ENCODE measurements at regions not wholly inside any gene's neighbourhood (a gene's known extent, or its start where the extent isn't known, plus 50 kb on each side); places are given as distances from the start of the nearest gene placed in this dataset.

GRCh38 chr1:201675143-201675542, 136.2 kb downstream of the NAV1 start:
- intact Hi-C loops (cut with DNase I), result no loop called here
- peak overlapping the region in 4 of 10 donors; percentile 38 to 69 (median 44) for H3K27ac ChIP-seq
- no peaks in the 10 kb centered on the region for H3K9me3 ChIP-seq
- H3K36me3 ChIP-seq, result peaks cover 0 to 9% (median 0%) of the 10 kb centered on the region in 9 donors
- H3K4me1 ChIP-seq, result peaks cover 22 to 83% (median 46%) of the 10 kb centered on the region in 9 donors
- TF ChIP-seq CTCF (IDR thresholded peaks at IDR 0.05), result no peak
- DNase-seq (peak; percentile 45 to 66), ATAC-seq (peak in 7 of 8 donors; percentile 65 to 89 (median 77))
- no peak overlapping the region for H3K4me3 ChIP-seq
- no peaks in the 10 kb centered on the region for H3K27me3 ChIP-seq
- WGBS, 2 donors, result 22 to 23% methylated on average over 5 of the region's 5 CpGs

- Histone ChIP-seq H3K27ac (peak overlapping the region in 8 of 10 donors; percentile 5 to 69 (median 44)), H3K27me3 (no peaks in the 10 kb centered on the region), H3K4me1 (peaks cover 22 to 87% (median 46%) of the 10 kb centered on the region in 9 donors), H3K4me3 (no peak overlapping the region), H3K9me3 (no peaks in the 10 kb centered on the region), H3K36me3 (peaks cover 0 to 9% (median 0%) of the 10 kb centered on the region in 9 donors)
- ATAC-seq (peak; percentile 35 to 72 (median 55)), DNase-seq (peak; percentile 32 to 41)
- WGBS, 2 donors, result 24 to 30% methylated on average over 4 of the region's 4 CpGs
- intact Hi-C loops (cut with DNase I), result no loop called here
- TF ChIP-seq CTCF (IDR thresholded peaks at IDR 0.05), result no peak
Observed at GRCh38 chr1:201676197-201676596, 137.3 kb downstream of the NAV1 start.

- peaks cover 22 to 82% (median 46%) of the 10 kb centered on the region in 9 donors for H3K4me1 ChIP-seq
- peaks cover 0 to 9% (median 0%) of the 10 kb centered on the region in 9 donors for H3K36me3 ChIP-seq
- no peak for TF ChIP-seq CTCF (IDR thresholded peaks at IDR 0.05)
- ATAC-seq, result no peak
- intact Hi-C loops (cut with DNase I), result no loop called here
- WGBS, 2 donors, result 94 to 96% methylated on average over 4 of the region's 4 CpGs
- no peak for DNase-seq
- no peaks in the 10 kb centered on the region for H3K27me3 ChIP-seq
- peak overlapping the region in 7 of 10 donors; percentile 5 to 69 (median 40) for H3K27ac ChIP-seq
- no peaks in the 10 kb centered on the region for H3K9me3 ChIP-seq
- no peak overlapping the region for H3K4me3 ChIP-seq
Observed at GRCh38 chr1:201676641-201677040, 137.7 kb downstream of the NAV1 start.

- Histone ChIP-seq H3K36me3 (peaks cover 0 to 9% (median 0%) of the 10 kb centered on the region in 9 donors), H3K27ac (no peak overlapping the region), H3K4me3 (no peak overlapping the region), H3K9me3 (no peaks in the 10 kb centered on the region), H3K27me3 (no peaks in the 10 kb centered on the region), H3K4me1 (peaks cover 22 to 73% (median 45%) of the 10 kb centered on the region in 9 donors)
- TF ChIP-seq CTCF (IDR thresholded peaks at IDR 0.05), result no peak
- no peak for DNase-seq
- ATAC-seq, result peak in 5 of 8 donors; percentile 9 to 41 (median 33)
- 51 to 63% methylated on average over 9 of the region's 9 CpGs for WGBS, 2 donors
- intact Hi-C loops (cut with DNase I), result no loop called here
Observed at GRCh38 chr1:201678264-201679101, 139.6 kb downstream of the NAV1 start.

Data from heart right ventricle (tissue), 16 donors.